DMS53 treated with DMSO at 0.1 percent for 48 hours (cell line): ENCODE measurements at regions not wholly inside any gene's neighbourhood (a gene's known extent, or its start where the extent isn't known, plus 50 kb on each side); places are given as distances from the start of the nearest gene placed in this dataset.
A peak's percentile ranks its signal among the peaks of the same experiment; 100 is the strongest.

Source experiments
- DNase-seq: peaks from one replicate; lab custom pipeline; 2025; ENCODE audit not compliant: unreplicated experiment; lab: John Stamatoyannopoulos, UW

GRCh38 chr5:119991625-119992024, 362.3 kb downstream of the FAM170A start:
- no peak for DNase-seq

GRCh38 chr5:119996128-119996527, 366.8 kb downstream of the FAM170A start:
- no peak for DNase-seq

GRCh38 chr5:120007598-120007997, 378.2 kb downstream of the FAM170A start:
- no peak for DNase-seq

- DNase-seq: no peak
Measured at GRCh38 chr5:120012431-120012830, 383.1 kb downstream of the FAM170A start.

GRCh38 chr5:120014535-120014934, 385.2 kb downstream of the FAM170A start:
- no peak for DNase-seq

- no peak for DNase-seq
Measured at GRCh38 chr5:120016717-120017382, 387.5 kb downstream of the FAM170A start.

- no peak for DNase-seq
Measured at GRCh38 chr5:120017513-120017912, 388.2 kb downstream of the FAM170A start.

GRCh38 chr5:120035181-120035580, 405.8 kb downstream of the FAM170A start:
- no peak for DNase-seq

GRCh38 chr5:120035815-120036577, 406.6 kb downstream of the FAM170A start:
- no peak for DNase-seq

- no peak for DNase-seq
Measured at GRCh38 chr5:120037451-120037850, 408.1 kb downstream of the FAM170A start.

GRCh38 chr5:120039111-120039510, 409.8 kb downstream of the FAM170A start:
- no peak for DNase-seq

GRCh38 chr5:120043431-120043830, 414.1 kb downstream of the FAM170A start:
- no peak for DNase-seq

- DNase-seq: no peak
Measured at GRCh38 chr5:120052916-120053828, 410.9 kb upstream of the PRR16 start.

- DNase-seq: no peak
Measured at GRCh38 chr5:120053841-120054240, 410.3 kb upstream of the PRR16 start.

- DNase-seq: peak; percentile 33
Measured at GRCh38 chr5:120055858-120056257, 408.2 kb upstream of the PRR16 start.

GRCh38 chr5:120062515-120062917, 401.6 kb upstream of the PRR16 start:
- no peak for DNase-seq

- DNase-seq: no peak
Measured at GRCh38 chr5:120072068-120072761, 391.9 kb upstream of the PRR16 start.

GRCh38 chr5:120073722-120074121, 390.4 kb upstream of the PRR16 start:
- no peak for DNase-seq

- DNase-seq: no peak
Measured at GRCh38 chr5:120080781-120081180, 383.3 kb upstream of the PRR16 start.

- no peak for DNase-seq
Measured at GRCh38 chr5:120082316-120083068, 381.6 kb upstream of the PRR16 start.
